Activated T-cell treated with anti-CD3 and anti-CD28 coated beads, Interleukin-2, amount 50 U/mL, for 48 hours (primary cell): ENCODE measurements at regions not wholly inside any gene's neighbourhood (a gene's known extent, or its start where the extent isn't known, plus 50 kb on each side); places are given as distances from the start of the nearest gene placed in this dataset.
"Not testable (repeated sequence)": the region's sequence is repeated elsewhere in the genome, so short reads cannot be mapped to it uniquely, and the experiment has no call there.

Experiments
- DNase-seq, 2 experiments: peaks; one replicate each; pipeline ENCODE4 v3.0.0-alpha.2; 2020

GRCh38 chr1:209095627-209096595, 487.6 kb upstream of the CAMK1G start:
- DNase-seq = no peak

- DNase-seq = no peak
These were observed 483.1 kb upstream of the CAMK1G start for GRCh38 chr1:209100460-209100859.

GRCh38 chr1:209101106-209101505, 482.4 kb upstream of the CAMK1G start:
- no peak for DNase-seq

GRCh38 chr1:209102120-209102519, 481.4 kb upstream of the CAMK1G start:
- DNase-seq = no peak

- no peak for DNase-seq
These were observed 481.0 kb upstream of the CAMK1G start for GRCh38 chr1:209102531-209102930.

- no peak for DNase-seq
These were observed 480.4 kb upstream of the CAMK1G start for GRCh38 chr1:209103092-209103491.

GRCh38 chr1:209104646-209105045, 478.9 kb upstream of the CAMK1G start:
- no peak for DNase-seq

GRCh38 chr1:209105701-209106100, 477.8 kb upstream of the CAMK1G start:
- no peak for DNase-seq

- no peak for DNase-seq
These were observed 477.2 kb upstream of the CAMK1G start for GRCh38 chr1:209106237-209106741.

- DNase-seq = no peak
These were observed 476.7 kb upstream of the CAMK1G start for GRCh38 chr1:209106861-209107260.

GRCh38 chr1:209107535-209107934, 476.0 kb upstream of the CAMK1G start:
- DNase-seq = no peak

GRCh38 chr1:209109001-209109785, 474.3 kb upstream of the CAMK1G start:
- no peak for DNase-seq

- no peak for DNase-seq
These were observed 470.0 kb upstream of the CAMK1G start for GRCh38 chr1:209113521-209113920.

- no peak for DNase-seq
These were observed 466.8 kb upstream of the CAMK1G start for GRCh38 chr1:209116705-209117104.

- DNase-seq = no peak
These were observed 459.9 kb upstream of the CAMK1G start for GRCh38 chr1:209123601-209124000.

GRCh38 chr1:209129091-209129490, 454.4 kb upstream of the CAMK1G start:
- not testable (repeated sequence) for DNase-seq

GRCh38 chr1:209130886-209131285, 452.6 kb upstream of the CAMK1G start:
- no peak for DNase-seq

- DNase-seq = no peak
These were observed 450.6 kb upstream of the CAMK1G start for GRCh38 chr1:209132736-209133467.

GRCh38 chr1:209134001-209134400, 449.5 kb upstream of the CAMK1G start:
- no peak for DNase-seq

- no peak for DNase-seq
These were observed 439.6 kb upstream of the CAMK1G start for GRCh38 chr1:209143916-209144315.

GRCh38 chr1:209150114-209150513, 433.4 kb upstream of the CAMK1G start:
- no peak for DNase-seq

- no peak for DNase-seq
These were observed 430.1 kb upstream of the CAMK1G start for GRCh38 chr1:209153411-209153810.

GRCh38 chr1:209154912-209155311, 428.6 kb upstream of the CAMK1G start:
- no peak for DNase-seq
